ENCODE measurements at regions not wholly inside any gene's neighbourhood (a gene's known extent, or its start where the extent isn't known, plus 50 kb on each side); places are given as distances from the start of the nearest gene placed in this dataset.

GRCh38 chr4:135840781-135841180, 1639.2 kb upstream of the PABPC4L start:
- DNase-seq (ENCODE audit: low spot score): no peak

DNA sequence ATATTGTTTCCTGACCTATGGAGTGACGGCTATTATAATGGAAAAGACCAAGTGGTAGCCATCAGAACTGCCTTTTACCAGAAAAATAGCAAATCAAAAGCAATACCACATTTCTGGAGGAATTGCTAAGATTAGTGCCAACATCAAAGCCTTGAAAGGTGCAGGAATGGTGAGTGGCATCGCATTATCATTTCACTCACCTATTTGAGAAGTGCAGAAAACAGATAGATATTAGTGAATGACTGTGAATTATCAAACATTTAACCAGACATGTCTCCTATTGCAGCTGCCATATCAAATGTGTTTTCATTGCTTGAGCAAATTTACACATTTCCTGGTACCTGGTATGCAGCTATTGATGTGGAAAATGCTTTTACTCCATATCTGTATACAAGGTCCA, 1638.1 kb upstream of the PABPC4L start:
- DNase-seq (ENCODE audit: low spot score): no peak

DNA sequence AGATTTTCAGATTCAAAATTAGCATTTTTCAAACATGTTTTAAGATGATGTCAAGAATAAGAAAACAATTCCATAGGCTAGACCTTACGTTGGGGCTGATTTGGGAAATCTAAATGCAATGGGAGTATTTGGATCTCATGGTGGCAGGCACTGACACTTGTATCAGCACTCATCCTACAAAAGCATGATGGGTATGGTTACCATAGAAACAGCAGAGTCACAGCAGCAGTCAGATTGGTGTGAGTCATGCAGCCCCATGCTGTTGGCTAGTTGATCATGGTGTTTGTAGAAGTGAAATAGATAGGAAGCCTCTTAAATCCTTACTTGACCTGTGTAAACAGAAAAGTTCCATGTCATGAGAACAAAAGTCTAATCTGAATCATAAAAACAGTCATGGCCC, 1637.3 kb upstream of the PABPC4L start:
- DNase-seq (ENCODE audit: low spot score): peak; percentile 81

DNA sequence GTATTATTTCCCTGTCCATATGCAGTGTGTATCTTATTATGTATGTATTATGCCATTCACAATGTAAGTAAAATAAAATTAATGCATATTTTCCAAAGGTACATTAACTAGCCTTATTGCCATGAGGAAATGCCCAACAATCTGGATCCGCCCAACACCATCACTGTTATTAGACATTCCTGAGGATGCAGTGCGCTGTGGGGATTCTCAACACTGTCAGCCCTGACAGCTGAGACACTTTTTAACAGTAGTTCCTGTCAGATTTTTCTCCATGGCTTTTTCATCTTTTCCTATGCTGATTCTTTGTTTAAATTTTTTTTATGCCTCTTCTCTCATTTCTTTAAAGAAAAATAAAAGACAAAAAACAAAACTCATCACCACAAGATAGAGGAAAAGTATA, 1632.9 kb upstream of the PABPC4L start:
- no peak for DNase-seq (ENCODE audit: low spot score)

DNA sequence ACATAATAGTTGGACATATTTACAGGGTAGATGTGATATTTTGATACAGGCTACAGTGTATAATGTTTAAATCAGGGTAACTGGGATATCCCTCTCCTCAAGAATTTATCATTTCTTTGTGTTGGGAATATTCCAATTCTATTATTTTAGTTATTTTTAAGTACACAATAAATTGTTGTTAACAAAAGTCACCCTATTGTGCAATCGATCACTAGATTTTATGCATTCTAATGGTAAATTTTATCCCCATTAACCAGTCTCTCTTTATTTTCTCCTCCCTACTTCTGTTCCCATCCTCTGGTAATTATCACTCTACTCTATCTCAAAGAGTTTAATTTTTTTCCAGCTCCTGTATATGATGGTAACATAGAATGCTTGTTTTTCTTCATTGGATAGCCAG, 1631.9 kb upstream of the PABPC4L start:
- no peak for DNase-seq (ENCODE audit: low spot score)

GRCh38 chr4:135824759-135825296, 1623.2 kb upstream of the PABPC4L start:
- no peak for DNase-seq (ENCODE audit: low spot score)

DNA sequence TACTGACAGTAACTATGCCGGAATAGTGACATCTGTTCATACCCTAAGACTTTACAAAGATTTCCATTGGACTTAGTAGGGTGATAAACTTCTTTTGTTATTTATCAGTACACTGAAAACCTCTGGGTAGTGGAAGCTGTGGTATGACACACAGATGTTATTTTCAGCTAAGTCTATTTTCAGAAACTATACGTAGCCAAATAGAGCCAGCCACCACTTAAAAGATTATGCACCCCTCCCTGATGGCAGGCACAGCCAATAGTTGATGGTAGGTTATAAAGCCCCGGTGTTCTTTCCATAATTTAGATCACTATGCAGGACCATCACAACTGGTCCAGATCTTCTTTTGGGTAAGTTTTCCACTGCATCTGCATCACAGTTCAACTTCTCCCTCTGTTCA, 1603.2 kb upstream of the PABPC4L start:
- DNase-seq (ENCODE audit: low spot score): no peak

- no peak for DNase-seq (ENCODE audit: low spot score)
Measured at GRCh38 chr4:135777361-135777760, 1575.8 kb upstream of the PABPC4L start.

- DNase-seq (ENCODE audit: low spot score): no peak
Measured at GRCh38 chr4:135775909-135776308, 1574.3 kb upstream of the PABPC4L start.

DNA sequence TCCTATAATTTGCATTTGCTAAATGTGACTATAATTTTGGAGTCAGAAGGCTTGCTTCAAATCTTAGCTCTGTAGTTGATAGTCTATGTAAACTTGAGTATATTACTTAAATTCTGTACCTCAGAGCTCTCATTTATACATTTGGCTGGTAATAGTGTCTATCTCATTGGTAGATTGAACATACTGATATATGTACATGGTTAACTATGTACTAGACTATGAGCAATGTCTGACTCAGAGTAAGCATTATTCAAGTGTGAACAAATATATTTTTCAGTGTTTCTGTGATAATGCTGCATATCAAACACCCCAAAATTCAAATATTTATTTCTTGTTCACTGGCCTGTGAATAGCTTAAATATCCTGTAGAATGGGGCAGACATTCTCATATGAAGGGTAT, 1568.9 kb upstream of the PABPC4L start:
- peak; percentile 34 for DNase-seq (ENCODE audit: low spot score)

GRCh38 chr4:135744928-135745327, 1543.3 kb upstream of the PABPC4L start:
- DNase-seq (ENCODE audit: low spot score): no peak

GRCh38 chr4:135741583-135741982, 1540.0 kb upstream of the PABPC4L start:
- no peak for DNase-seq (ENCODE audit: low spot score)

DNA sequence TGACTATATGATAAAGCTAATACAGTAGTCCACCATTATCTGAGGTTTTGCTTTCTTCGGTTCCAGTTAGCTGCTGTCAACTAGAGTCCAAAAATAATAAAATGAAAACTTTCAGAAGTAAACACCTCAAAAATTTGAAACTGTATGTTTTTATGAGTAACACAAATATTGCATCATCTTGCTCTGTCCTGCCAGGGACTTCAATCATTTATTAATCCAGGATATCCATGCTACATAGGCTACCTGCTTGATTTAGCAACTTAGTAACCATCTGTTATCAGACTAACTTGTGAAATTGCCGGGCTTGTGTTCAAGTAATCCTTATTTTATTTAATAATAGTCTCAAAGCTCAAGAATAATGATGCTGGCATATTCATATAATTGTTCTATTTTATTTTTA, 1537.8 kb upstream of the PABPC4L start:
- no peak for DNase-seq (ENCODE audit: low spot score)

GRCh38 chr4:135735512-135735911, 1533.9 kb upstream of the PABPC4L start:
- DNase-seq (ENCODE audit: low spot score): no peak

GRCh38 chr4:135732448-135732847, 1530.9 kb upstream of the PABPC4L start:
- no peak for DNase-seq (ENCODE audit: low spot score)

DNA sequence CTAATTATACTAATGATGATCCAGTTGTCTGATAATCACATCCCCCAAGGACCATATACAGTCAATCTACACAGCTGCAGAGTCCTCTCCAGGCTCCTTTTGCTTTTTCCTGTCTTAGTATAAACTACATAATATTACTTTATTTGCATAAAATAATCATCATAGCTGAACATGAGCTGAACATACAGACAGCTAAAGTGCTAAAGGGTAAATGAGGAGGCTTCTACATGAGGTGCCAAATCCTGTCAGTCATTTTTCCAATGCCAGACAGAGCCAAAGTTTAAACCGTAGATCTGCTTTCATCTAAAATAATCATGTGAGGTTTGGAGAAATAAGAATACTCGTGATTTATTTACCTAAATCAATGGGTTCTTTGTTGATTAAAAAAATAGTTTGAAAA, 1530.1 kb upstream of the PABPC4L start:
- no peak for DNase-seq (ENCODE audit: low spot score)

DNA sequence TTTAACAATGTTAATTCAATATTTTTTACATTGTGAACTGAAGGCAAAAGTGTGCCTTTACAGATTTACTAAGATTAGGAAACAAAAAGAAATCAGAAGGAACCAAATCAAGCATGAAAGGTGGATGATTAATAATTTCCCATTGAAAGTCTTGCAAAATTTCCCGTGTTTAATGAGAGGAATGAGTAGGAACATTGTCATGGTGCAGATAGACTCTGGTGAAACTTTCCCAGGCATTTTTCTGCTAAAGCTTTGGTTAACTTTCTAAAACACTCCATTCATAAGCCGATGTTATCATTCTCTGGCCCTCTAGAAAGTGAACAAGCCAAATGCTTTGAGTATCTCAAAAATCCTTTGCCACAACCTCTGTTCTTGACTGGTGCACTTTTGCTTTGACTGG, 1522.8 kb upstream of the PABPC4L start:
- no peak for DNase-seq (ENCODE audit: low spot score)

DNA sequence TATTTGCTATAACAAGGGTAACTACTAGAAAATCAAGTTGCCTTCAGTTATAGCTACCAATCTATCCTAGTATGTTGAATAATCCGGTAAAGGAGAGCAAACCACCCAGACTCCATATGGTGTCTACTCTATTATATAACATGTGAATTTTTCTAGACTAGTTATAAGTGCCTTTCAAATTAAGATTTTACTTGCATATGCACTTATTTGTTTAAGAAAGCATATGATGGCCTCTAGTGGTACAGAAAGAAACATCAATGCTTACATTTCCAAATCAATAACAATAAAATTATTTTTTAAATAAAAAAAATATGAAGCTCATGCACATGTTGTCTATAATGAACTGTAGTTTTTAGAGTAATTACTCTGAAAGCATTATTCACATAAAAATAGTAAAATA, 1516.4 kb upstream of the PABPC4L start:
- DNase-seq (ENCODE audit: low spot score): peak; percentile 49

DNA sequence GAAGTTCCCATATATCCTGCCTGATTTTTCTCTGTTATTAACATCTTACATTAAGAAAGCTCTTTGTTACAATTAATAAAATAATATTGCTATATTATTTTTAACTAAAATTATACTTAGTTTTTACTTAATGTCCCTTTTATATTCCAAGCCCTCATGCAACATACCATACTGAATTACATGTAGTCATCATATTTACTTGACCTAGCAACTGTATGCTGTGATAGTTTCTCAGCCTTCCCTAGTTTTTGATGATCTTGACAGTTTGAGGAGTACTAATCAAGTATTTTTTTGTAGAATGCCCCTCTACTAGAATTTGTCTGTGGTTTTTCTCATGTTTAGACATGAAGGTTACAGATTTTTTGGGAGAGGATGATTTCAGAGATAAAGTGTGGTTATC, 1503.8 kb upstream of the PABPC4L start:
- DNase-seq (ENCODE audit: low spot score): no peak

DNA sequence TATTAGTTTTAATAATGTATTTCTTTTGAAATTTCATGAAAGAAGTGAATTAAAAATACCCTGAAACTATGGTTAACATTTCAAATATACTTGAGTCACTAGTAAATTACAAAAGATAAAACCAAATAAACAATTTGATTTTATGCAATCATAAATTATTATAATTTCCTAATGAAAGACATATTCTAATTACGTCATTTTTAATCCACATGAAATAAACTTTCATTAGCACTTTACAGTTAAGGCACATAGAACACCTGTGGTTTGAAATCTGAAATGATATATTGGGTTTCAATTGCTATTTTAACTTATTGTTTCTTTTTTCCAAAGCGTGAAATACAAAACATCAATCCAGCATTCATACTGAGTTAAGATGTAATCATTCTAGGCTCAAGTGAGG, 1492.5 kb upstream of the PABPC4L start:
- no peak for DNase-seq (ENCODE audit: low spot score)

GRCh38 chr4:135684001-135684400, 1482.4 kb upstream of the PABPC4L start:
- no peak for DNase-seq (ENCODE audit: low spot score)

- DNase-seq (ENCODE audit: low spot score): no peak
Measured at GRCh38 chr4:135672202-135672601, 1470.6 kb upstream of the PABPC4L start.

DNA sequence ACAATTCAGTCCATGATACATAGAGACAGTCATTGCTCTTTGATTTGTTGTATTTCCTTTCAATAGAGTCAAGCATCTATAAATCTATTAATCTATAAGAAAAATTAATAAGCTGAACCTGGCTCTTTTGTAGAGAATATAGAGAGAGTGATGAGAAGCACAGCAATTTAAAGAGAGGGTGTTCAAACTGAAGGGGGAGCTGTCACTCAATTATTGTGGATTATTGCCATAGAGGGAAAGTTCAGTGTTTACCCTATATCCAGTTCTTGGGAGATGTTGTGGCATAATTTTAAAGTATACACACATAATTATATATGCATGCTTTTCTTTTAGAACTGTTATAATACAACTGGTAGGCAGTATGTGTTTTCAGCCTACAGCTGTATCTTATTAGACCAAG, 1469.0 kb upstream of the PABPC4L start:
- DNase-seq (ENCODE audit: low spot score): no peak
